ENCODE measurements at regions not wholly inside any gene's neighbourhood (a gene's known extent, or its start where the extent isn't known, plus 50 kb on each side); places are given as distances from the start of the nearest gene placed in this dataset.

- Mint-ChIP-seq H3K4me1 (ENCODE audit: low read depth in 2 of 2) (no peaks in the 10 kb centered on the region), H3K36me3 (ENCODE audit: insufficient read depth) (no peaks in the 10 kb centered on the region), H3K9me3 (peaks cover 0 to 4% of the 10 kb centered on the region in 2 donors), H3K27me3 (no peaks in the 10 kb centered on the region), H3K27ac (no peak overlapping the region), H3K4me3 (no peak overlapping the region)
- DNase-seq = no peak
- no peak for ATAC-seq (replicated peaks)
Observed at GRCh38 chr6:91477688-91478087, 890.8 kb upstream of the MAP3K7 start.

- Mint-ChIP-seq H3K9me3 (peaks cover 0 to 3% of the 10 kb centered on the region in 2 donors), H3K36me3 (ENCODE audit: insufficient read depth) (no peaks in the 10 kb centered on the region), H3K4me1 (ENCODE audit: low read depth in 2 of 2) (no peaks in the 10 kb centered on the region), H3K27me3 (no peaks in the 10 kb centered on the region), H3K4me3 (no peak overlapping the region), H3K27ac (no peak overlapping the region)
- ATAC-seq (replicated peaks) = no peak
- no peak for DNase-seq
Observed at GRCh38 chr6:91476000-91476399, 889.1 kb upstream of the MAP3K7 start.

GRCh38 chr6:91465393-91465792, 878.5 kb upstream of the MAP3K7 start:
- ATAC-seq (replicated peaks) = no peak
- DNase-seq = no peak
- peaks cover 8 to 11% of the 10 kb centered on the region in 2 donors for H3K9me3 Mint-ChIP-seq
- H3K4me1 Mint-ChIP-seq (ENCODE audit: low read depth in 2 of 2) = no peaks in the 10 kb centered on the region
- H3K27ac Mint-ChIP-seq = no peak overlapping the region
- no peaks in the 10 kb centered on the region for H3K27me3 Mint-ChIP-seq
- no peak overlapping the region for H3K4me3 Mint-ChIP-seq
- no peaks in the 10 kb centered on the region for H3K36me3 Mint-ChIP-seq (ENCODE audit: insufficient read depth)

- Mint-ChIP-seq H3K4me1 (ENCODE audit: low read depth in 2 of 2) (no peaks in the 10 kb centered on the region), H3K9me3 (peaks cover 5 to 8% of the 10 kb centered on the region in 2 donors), H3K36me3 (ENCODE audit: insufficient read depth) (no peaks in the 10 kb centered on the region), H3K27me3 (no peaks in the 10 kb centered on the region), H3K27ac (no peak overlapping the region), H3K4me3 (no peak overlapping the region)
- no peak for ATAC-seq (replicated peaks)
- DNase-seq = no peak
Observed at GRCh38 chr6:91464718-91465117, 877.8 kb upstream of the MAP3K7 start.

- DNase-seq = no peak
- no peaks in the 10 kb centered on the region for H3K4me1 Mint-ChIP-seq (ENCODE audit: low read depth in 2 of 2)
- no peaks in the 10 kb centered on the region for H3K36me3 Mint-ChIP-seq (ENCODE audit: insufficient read depth)
- H3K27me3 Mint-ChIP-seq = no peaks in the 10 kb centered on the region
- ATAC-seq (replicated peaks) = no peak
- no peak overlapping the region for H3K27ac Mint-ChIP-seq
- H3K4me3 Mint-ChIP-seq = no peak overlapping the region
- peaks cover under 1 to 5% of the 10 kb centered on the region in 2 donors for H3K9me3 Mint-ChIP-seq
Observed at GRCh38 chr6:91464201-91464600, 877.3 kb upstream of the MAP3K7 start.

- ATAC-seq (replicated peaks) (no peak), DNase-seq (no peak)
- H3K27ac Mint-ChIP-seq = no peak overlapping the region
- H3K36me3 Mint-ChIP-seq (ENCODE audit: insufficient read depth) = no peaks in the 10 kb centered on the region
- H3K9me3 Mint-ChIP-seq = peaks cover 0 to 1% of the 10 kb centered on the region in 2 donors
- H3K4me1 Mint-ChIP-seq (ENCODE audit: low read depth in 2 of 2) = no peaks in the 10 kb centered on the region
- no peaks in the 10 kb centered on the region for H3K27me3 Mint-ChIP-seq
- no peak overlapping the region for H3K4me3 Mint-ChIP-seq
Observed at GRCh38 chr6:91462241-91462640, 875.4 kb upstream of the MAP3K7 start.

GRCh38 chr6:91453224-91453878, 866.5 kb upstream of the MAP3K7 start:
- no peak for DNase-seq
- peaks cover 8 to 10% of the 10 kb centered on the region in 2 donors for H3K9me3 Mint-ChIP-seq
- H3K27ac Mint-ChIP-seq = no peak overlapping the region
- no peak overlapping the region for H3K4me3 Mint-ChIP-seq
- no peaks in the 10 kb centered on the region for H3K36me3 Mint-ChIP-seq (ENCODE audit: insufficient read depth)
- ATAC-seq (replicated peaks) = no peak
- H3K27me3 Mint-ChIP-seq = no peaks in the 10 kb centered on the region
- no peaks in the 10 kb centered on the region for H3K4me1 Mint-ChIP-seq (ENCODE audit: low read depth in 2 of 2)

- ATAC-seq (replicated peaks) (no peak), DNase-seq (no peak)
- Mint-ChIP-seq H3K27me3 (no peaks in the 10 kb centered on the region), H3K27ac (no peak overlapping the region), H3K36me3 (ENCODE audit: insufficient read depth) (no peaks in the 10 kb centered on the region), H3K4me1 (ENCODE audit: low read depth in 2 of 2) (no peaks in the 10 kb centered on the region), H3K4me3 (no peak overlapping the region), H3K9me3 (peaks cover 0 to 2% of the 10 kb centered on the region in 2 donors)
Observed at GRCh38 chr6:91449539-91449938, 862.7 kb upstream of the MAP3K7 start.

GRCh38 chr6:91447530-91448254, 860.8 kb upstream of the MAP3K7 start:
- DNase-seq = no peak
- Mint-ChIP-seq H3K4me1 (ENCODE audit: low read depth in 2 of 2) (no peaks in the 10 kb centered on the region), H3K9me3 (peaks cover 2 to 5% of the 10 kb centered on the region in 2 donors), H3K27ac (no peak overlapping the region), H3K36me3 (ENCODE audit: insufficient read depth) (no peaks in the 10 kb centered on the region), H3K27me3 (no peaks in the 10 kb centered on the region), H3K4me3 (no peak overlapping the region)
- ATAC-seq (replicated peaks) = no peak

- H3K36me3 Mint-ChIP-seq (ENCODE audit: insufficient read depth) = no peaks in the 10 kb centered on the region
- no peaks in the 10 kb centered on the region for H3K27me3 Mint-ChIP-seq
- ATAC-seq (replicated peaks) = no peak
- no peaks in the 10 kb centered on the region for H3K4me1 Mint-ChIP-seq (ENCODE audit: low read depth in 2 of 2)
- no peak overlapping the region for H3K4me3 Mint-ChIP-seq
- H3K9me3 Mint-ChIP-seq = peaks cover 2 to 12% of the 10 kb centered on the region in 2 donors
- DNase-seq = no peak
- H3K27ac Mint-ChIP-seq = no peak overlapping the region
Observed at GRCh38 chr6:91447081-91447480, 860.2 kb upstream of the MAP3K7 start.

- no peak for DNase-seq
- H3K27ac Mint-ChIP-seq = no peak overlapping the region
- H3K27me3 Mint-ChIP-seq = no peaks in the 10 kb centered on the region
- peaks cover 1 to 15% of the 10 kb centered on the region in 2 donors for H3K9me3 Mint-ChIP-seq
- H3K4me3 Mint-ChIP-seq = no peak overlapping the region
- no peak for ATAC-seq (replicated peaks)
- H3K36me3 Mint-ChIP-seq (ENCODE audit: insufficient read depth) = no peaks in the 10 kb centered on the region
- H3K4me1 Mint-ChIP-seq (ENCODE audit: low read depth in 2 of 2) = no peaks in the 10 kb centered on the region
Observed at GRCh38 chr6:91443405-91443804, 856.5 kb upstream of the MAP3K7 start.

- no peaks in the 10 kb centered on the region for H3K27me3 Mint-ChIP-seq
- DNase-seq (no peak), ATAC-seq (replicated peaks) (no peak)
- no peaks in the 10 kb centered on the region for H3K36me3 Mint-ChIP-seq (ENCODE audit: insufficient read depth)
- peaks cover 3 to 20% of the 10 kb centered on the region in 2 donors for H3K9me3 Mint-ChIP-seq
- H3K4me1 Mint-ChIP-seq (ENCODE audit: low read depth in 2 of 2) = no peaks in the 10 kb centered on the region
- H3K4me3 Mint-ChIP-seq = no peak overlapping the region
- no peak overlapping the region for H3K27ac Mint-ChIP-seq
Observed at GRCh38 chr6:91442342-91442741, 855.5 kb upstream of the MAP3K7 start.

- Mint-ChIP-seq H3K27me3 (no peaks in the 10 kb centered on the region), H3K9me3 (peaks cover 4 to 23% of the 10 kb centered on the region in 2 donors), H3K4me1 (ENCODE audit: low read depth in 2 of 2) (no peaks in the 10 kb centered on the region)
Observed at GRCh38 chr6:91438570-91438969, 851.7 kb upstream of the MAP3K7 start.

GRCh38 chr6:91437315-91437729, 850.5 kb upstream of the MAP3K7 start:
- H3K4me3 Mint-ChIP-seq = no peak overlapping the region
- H3K27ac Mint-ChIP-seq = no peak overlapping the region
- no peaks in the 10 kb centered on the region for H3K4me1 Mint-ChIP-seq (ENCODE audit: low read depth in 2 of 2)
- ATAC-seq (replicated peaks) (no peak), DNase-seq (no peak)
- H3K27me3 Mint-ChIP-seq = no peaks in the 10 kb centered on the region
- H3K9me3 Mint-ChIP-seq = peaks cover 4 to 14% of the 10 kb centered on the region in 2 donors
- H3K36me3 Mint-ChIP-seq (ENCODE audit: insufficient read depth) = no peaks in the 10 kb centered on the region

More at GRCh38 chr6:91438570-91438969, 851.7 kb upstream of the MAP3K7 start:
- no peaks in the 10 kb centered on the region for H3K36me3 Mint-ChIP-seq (ENCODE audit: insufficient read depth)
- no peak overlapping the region for H3K27ac Mint-ChIP-seq
- no peak for DNase-seq
- no peak for ATAC-seq (replicated peaks)
- no peak overlapping the region for H3K4me3 Mint-ChIP-seq

All from effector memory CD8-positive, alpha-beta T cell (primary cell).